ENCODE measurements at regions not wholly inside any gene's neighbourhood (a gene's known extent, or its start where the extent isn't known, plus 50 kb on each side); places are given as distances from the start of the nearest gene placed in this dataset.

DNA sequence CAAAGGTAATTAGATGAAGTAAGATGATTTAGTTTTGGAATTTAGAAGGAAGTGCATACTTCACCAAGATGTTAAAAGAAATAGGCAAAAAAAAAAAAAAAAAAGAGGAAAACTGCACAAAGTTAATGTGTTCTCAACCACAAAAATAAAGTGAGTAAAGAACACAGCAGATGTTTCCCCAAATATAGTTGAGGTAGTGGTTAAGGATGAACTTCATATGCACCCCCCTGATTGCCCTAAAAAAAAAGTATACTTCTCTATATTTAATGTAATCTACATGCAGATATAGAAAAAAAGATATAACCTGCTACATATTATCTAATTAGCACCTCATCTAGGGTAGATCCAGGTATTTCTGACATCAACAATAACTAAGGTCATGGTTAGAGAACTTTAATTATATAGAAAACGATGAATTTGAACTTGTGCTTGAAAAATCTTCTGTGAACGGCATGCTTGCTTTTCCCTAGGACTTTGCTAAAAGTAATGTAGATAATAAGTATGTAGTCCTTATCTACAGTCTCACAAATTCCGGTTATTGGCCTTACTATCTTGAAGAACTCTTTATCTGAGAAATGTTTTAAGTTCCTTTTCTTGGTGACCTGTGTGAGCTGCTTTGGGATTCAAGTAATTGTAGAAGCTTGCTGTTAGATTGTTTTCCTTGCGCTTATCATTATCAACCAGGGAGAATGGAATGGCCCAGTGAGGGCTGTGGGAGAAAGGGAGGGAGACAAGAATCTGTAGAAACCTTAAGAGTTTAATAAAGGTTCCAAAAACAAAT is 70.1 kb upstream of the LRRC7 start:
- TF ChIP-seq, protein P1, sequence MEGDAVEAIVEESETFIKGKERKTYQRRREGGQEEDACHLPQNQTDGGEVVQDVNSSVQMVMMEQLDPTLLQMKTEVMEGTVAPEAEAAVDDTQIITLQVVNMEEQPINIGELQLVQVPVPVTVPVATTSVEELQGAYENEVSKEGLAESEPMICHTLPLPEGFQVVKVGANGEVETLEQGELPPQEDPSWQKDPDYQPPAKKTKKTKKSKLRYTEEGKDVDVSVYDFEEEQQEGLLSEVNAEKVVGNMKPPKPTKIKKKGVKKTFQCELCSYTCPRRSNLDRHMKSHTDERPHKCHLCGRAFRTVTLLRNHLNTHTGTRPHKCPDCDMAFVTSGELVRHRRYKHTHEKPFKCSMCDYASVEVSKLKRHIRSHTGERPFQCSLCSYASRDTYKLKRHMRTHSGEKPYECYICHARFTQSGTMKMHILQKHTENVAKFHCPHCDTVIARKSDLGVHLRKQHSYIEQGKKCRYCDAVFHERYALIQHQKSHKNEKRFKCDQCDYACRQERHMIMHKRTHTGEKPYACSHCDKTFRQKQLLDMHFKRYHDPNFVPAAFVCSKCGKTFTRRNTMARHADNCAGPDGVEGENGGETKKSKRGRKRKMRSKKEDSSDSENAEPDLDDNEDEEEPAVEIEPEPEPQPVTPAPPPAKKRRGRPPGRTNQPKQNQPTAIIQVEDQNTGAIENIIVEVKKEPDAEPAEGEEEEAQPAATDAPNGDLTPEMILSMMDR (IDR thresholded peaks at IDR 0.05), result no peak
- TF ChIP-seq ZFX (IDR thresholded peaks at IDR 0.05; ENCODE audit: borderline replicate concordance), result no peak

Data from 22Rv1 (cell line).